Activated gamma-delta T cell treated with anti-CD3 and anti-CD28 coated beads, Interleukin-2, amount 50 U/mL, for 16 hours (primary cell): ENCODE measurements at regions not wholly inside any gene's neighbourhood (a gene's known extent, or its start where the extent isn't known, plus 50 kb on each side); places are given as distances from the start of the nearest gene placed in this dataset.
"Not testable (repeated sequence)": the region's sequence is repeated elsewhere in the genome, so short reads cannot be mapped to it uniquely, and the experiment has no call there.

Source experiments
- DNase-seq: peaks from one replicate; pipeline ENCODE4 v3.0.0-alpha.2; 2020; ENCODE audit warnings: low read depth

- DNase-seq: no peak
These were observed 529.0 kb upstream of the CDH5 start for GRCh38 chr16:65837464-65837863.

GRCh38 chr16:65834688-65835087 is 531.8 kb upstream of the CDH5 start:
- no peak for DNase-seq

- DNase-seq: no peak
These were observed 533.2 kb upstream of the CDH5 start for GRCh38 chr16:65833171-65833871.

GRCh38 chr16:65832679-65833078 is 533.8 kb upstream of the CDH5 start:
- no peak for DNase-seq

- no peak for DNase-seq
These were observed 534.4 kb upstream of the CDH5 start for GRCh38 chr16:65831903-65832666.

GRCh38 chr16:65829076-65829475 is 537.4 kb upstream of the CDH5 start:
- DNase-seq: no peak

- no peak for DNase-seq
These were observed 538.2 kb upstream of the CDH5 start for GRCh38 chr16:65828296-65828695.

GRCh38 chr16:65827231-65827630 is 539.3 kb upstream of the CDH5 start:
- no peak for DNase-seq

GRCh38 chr16:65825191-65825856 is 541.2 kb upstream of the CDH5 start:
- DNase-seq: no peak

- no peak for DNase-seq
These were observed 544.3 kb upstream of the CDH5 start for GRCh38 chr16:65822148-65822547.

- DNase-seq: no peak
These were observed 547.2 kb upstream of the CDH5 start for GRCh38 chr16:65819136-65819898.

- DNase-seq: no peak
These were observed 548.7 kb upstream of the CDH5 start for GRCh38 chr16:65817799-65818198.

- DNase-seq: no peak
These were observed 549.4 kb upstream of the CDH5 start for GRCh38 chr16:65817066-65817465.

- no peak for DNase-seq
These were observed 549.9 kb upstream of the CDH5 start for GRCh38 chr16:65816556-65816955.

- no peak for DNase-seq
These were observed 550.8 kb upstream of the CDH5 start for GRCh38 chr16:65815707-65816106.

- DNase-seq: not testable (repeated sequence)
These were observed 552.6 kb upstream of the CDH5 start for GRCh38 chr16:65813879-65814278.

- no peak for DNase-seq
These were observed 556.9 kb upstream of the CDH5 start for GRCh38 chr16:65809627-65810026.

GRCh38 chr16:65808790-65809189 is 557.7 kb upstream of the CDH5 start:
- DNase-seq: no peak

- no peak for DNase-seq
These were observed 558.6 kb upstream of the CDH5 start for GRCh38 chr16:65807858-65808257.

GRCh38 chr16:65805704-65806103 is 560.8 kb upstream of the CDH5 start:
- not testable (repeated sequence) for DNase-seq

- no peak for DNase-seq
These were observed 570.0 kb upstream of the CDH5 start for GRCh38 chr16:65796481-65796880.

GRCh38 chr16:65794973-65795372 is 571.5 kb upstream of the CDH5 start:
- no peak for DNase-seq
